HEK293 (cell line): ENCODE measurements at regions not wholly inside any gene's neighbourhood (a gene's known extent, or its start where the extent isn't known, plus 50 kb on each side); places are given as distances from the start of the nearest gene placed in this dataset.
"Not testable (repeated sequence)": the region's sequence is repeated elsewhere in the genome, so short reads cannot be mapped to it uniquely, and the experiment has no call there.

Experiments used
- CTCF ChIA-PET: fragments of 350-600 bp; formaldehyde crosslinking; extraction: SDS; loops from one replicate; lab custom pipeline; 2021; ENCODE audit warnings: antibody characterized with exemption; lab: Yijun Ruan, JAX
- POLR2A ChIA-PET: fragments of 300-600 bp; formaldehyde crosslinking; extraction: SDS; loops from one replicate; lab custom pipeline; 2020; ENCODE audit warnings: antibody characterized with exemption, inconsistent platforms; lab: Yijun Ruan, JAX
- H3K27ac ChIP-seq: fragments of 200-500 bp; sonication (Bioruptor generic); 2 replicates; pipeline ENCODE4 v1.5.1; 2014; ENCODE audit warnings: low read depth, low read length, control low read depth, inconsistent platforms; ENCODE audit errors: extremely low read depth
- H3K36me3 ChIP-seq, 2 experiments: fragments of 200-500 bp in 1 of 2; sonication (Bioruptor generic) in 1 of 2; 1 replicate in 1 of 2; 2 replicates in 1 of 2; pipeline ENCODE4 v1.5.1; 2014 to 2017; ENCODE audit warnings: inconsistent platforms in 2 of 2, low read length in 2 of 2; ENCODE audit not compliant: control insufficient read depth in 2 of 2, insufficient read depth in 1 of 2
- H3K4me1 ChIP-seq: fragments of 200-500 bp; sonication (Bioruptor generic); 2 replicates; pipeline ENCODE4 v1.5.1; 2014; ENCODE audit warnings: mild to moderate bottlenecking, low read length, inconsistent platforms; ENCODE audit not compliant: control insufficient read depth, insufficient read depth
- H3K4me3 ChIP-seq: 2 replicates; pipeline ENCODE4 v1.5.1; 2011; ENCODE audit warnings: low read depth, mild to moderate bottlenecking, control low read depth, low read length, moderate library complexity
- H3K9me3 ChIP-seq: fragments of 200-500 bp; sonication (Bioruptor generic); 2 replicates; pipeline ENCODE4 v1.5.1; 2014; ENCODE audit warnings: low read depth, low read length, inconsistent platforms; ENCODE audit not compliant: control insufficient read depth, insufficient read depth
- BCL11B ChIP-seq: fragments of 450-650 bp; formaldehyde crosslinking; IDR thresholded peaks from 2 replicates; pipeline ENCODE4 v1.5.1; 2016; ENCODE audit warnings: low read depth, missing biosample characterization, missing genetic modification characterization
- GLIS1 ChIP-seq: fragments of 450-650 bp; formaldehyde crosslinking; IDR thresholded peaks from 2 replicates; pipeline ENCODE4 v1.5.1; 2016; ENCODE audit warnings: missing biosample characterization, missing genetic modification characterization
- HOXC10 ChIP-seq: sonication (generic); formaldehyde crosslinking; IDR thresholded peaks from 2 replicates; pipeline ENCODE4 v1.8.1; 2023; ENCODE audit warnings: mild to moderate bottlenecking, missing genetic modification reagents
- MEIS1 ChIP-seq: sonication (generic); formaldehyde crosslinking; IDR thresholded peaks from 2 replicates; pipeline ENCODE4 v1.8.1; 2022; ENCODE audit warnings: missing genetic modification reagents, mild to moderate bottlenecking, borderline replicate concordance
- PRDM10 ChIP-seq: fragments of 450-650 bp; formaldehyde crosslinking; IDR thresholded peaks from 2 replicates; pipeline ENCODE4 v1.5.1; 2016; ENCODE audit warnings: missing biosample characterization, missing genetic modification characterization
- PRDM4 ChIP-seq: fragments of 450-650 bp; formaldehyde crosslinking; IDR thresholded peaks from 2 replicates; pipeline ENCODE4 v1.5.1; 2017; ENCODE audit warnings: missing biosample characterization, missing genetic modification characterization
- SETDB1 ChIP-seq: IDR thresholded peaks from one replicate; pipeline ENCODE4 v1.6.1; 2017; ENCODE audit warnings: mild to moderate bottlenecking, low read length, moderate library complexity, mixed read lengths; ENCODE audit not compliant: insufficient read length
- ZBTB1 ChIP-seq: fragments of 450-650 bp; formaldehyde crosslinking; IDR thresholded peaks from 2 replicates; pipeline ENCODE4 v1.5.1; 2016; ENCODE audit warnings: missing biosample characterization, missing genetic modification characterization
- ZBTB20 ChIP-seq: fragments of 450-650 bp; formaldehyde crosslinking; IDR thresholded peaks from 2 replicates; pipeline ENCODE4 v1.5.1; 2016; ENCODE audit warnings: missing biosample characterization, missing genetic modification characterization
- ZNF114 ChIP-seq: fragments of 450-650 bp; formaldehyde crosslinking; IDR thresholded peaks from 2 replicates; pipeline ENCODE4 v1.5.0; 2017; ENCODE audit warnings: missing biosample characterization, missing genetic modification characterization
- ZNF354C ChIP-seq: fragments of 450-650 bp; formaldehyde crosslinking; IDR thresholded peaks from 2 replicates; pipeline ENCODE4 v1.5.1; 2016; ENCODE audit warnings: missing biosample characterization, missing genetic modification characterization, low read depth, borderline replicate concordance
- ZNF521 ChIP-seq: fragments of 450-650 bp; formaldehyde crosslinking; IDR thresholded peaks from 2 replicates; pipeline ENCODE4 v1.5.1; 2017; ENCODE audit warnings: missing biosample characterization, mild to moderate bottlenecking, missing genetic modification characterization
- ZNF530 ChIP-seq: fragments of 450-650 bp; formaldehyde crosslinking; IDR thresholded peaks from 2 replicates; pipeline ENCODE4 v1.5.1; 2016; ENCODE audit warnings: low read depth, missing biosample characterization, missing genetic modification characterization
- ZNF555 ChIP-seq: fragments of 450-650 bp; formaldehyde crosslinking; conservative IDR thresholded peaks from 2 replicates; pipeline ENCODE4 v1.5.1; 2017; ENCODE audit warnings: missing biosample characterization, mild to moderate bottlenecking, missing genetic modification characterization, inconsistent platforms
- ZNF626 ChIP-seq: fragments of 450-650 bp; sonication (Bioruptor Pico); formaldehyde crosslinking; IDR thresholded peaks from 2 replicates; pipeline ENCODE4 v1.5.1; 2018; ENCODE audit warnings: missing biosample characterization, missing genetic modification characterization, inconsistent platforms
- ZNF768 ChIP-seq: fragments of 450-650 bp; formaldehyde crosslinking; IDR thresholded peaks from 2 replicates; pipeline ENCODE4 v1.5.1; 2018; ENCODE audit warnings: missing biosample characterization, mild to moderate bottlenecking, missing genetic modification characterization
- ZNF791 ChIP-seq: fragments of 450-650 bp; formaldehyde crosslinking; IDR thresholded peaks from 2 replicates; pipeline ENCODE4 v1.5.1; 2016; ENCODE audit warnings: missing biosample characterization, missing genetic modification characterization
- ZNF830 ChIP-seq: fragments of 450-650 bp; IDR thresholded peaks from 2 replicates; pipeline ENCODE4 v1.5.0; 2018; ENCODE audit warnings: missing biosample characterization, missing genetic modification characterization, low read depth, mild to moderate bottlenecking, moderate library complexity
- ZSCAN16 ChIP-seq: fragments of 450-650 bp; formaldehyde crosslinking; IDR thresholded peaks from 2 replicates; pipeline ENCODE4 v1.5.1; 2016; ENCODE audit warnings: missing biosample characterization, missing genetic modification characterization
- TF ChIP-seq, protein P1 (sequence below): fragments of 450-650 bp; formaldehyde crosslinking; IDR thresholded peaks from 2 replicates; pipeline ENCODE4 v1.5.1; 2016; ENCODE audit warnings: missing biosample characterization, missing genetic modification characterization
- TF ChIP-seq, protein P2 (sequence below): fragments of 450-650 bp; formaldehyde crosslinking; IDR thresholded peaks from 2 replicates; pipeline ENCODE4 v1.5.1; 2016; ENCODE audit warnings: missing biosample characterization, missing genetic modification characterization
- TF ChIP-seq, protein P3 (sequence below): fragments of 450-650 bp; formaldehyde crosslinking; IDR thresholded peaks from 2 replicates; pipeline ENCODE4 v1.5.1; 2016; ENCODE audit warnings: missing biosample characterization, missing genetic modification characterization, low read depth

GRCh38 chr15:95205077-95205476, 973.7 kb downstream of the MCTP2 start:
- no peak overlapping the region for H3K27ac ChIP-seq
- TF ChIP-seq ZNF530 (tag by site-specific recombination) (no peak), ZNF791 (tag by site-specific recombination) (no peak), ZNF555 (tag by site-specific recombination) (no peak), ZNF521 (tag by site-specific recombination) (no peak), HOXC10 (CRISPR knock-in tag) (no peak), ZBTB1 (no peak), PRDM10 (no peak), SETDB1 (no peak), ZNF114 (tag by site-specific recombination) (no peak), ZBTB20 (tag by site-specific recombination) (no peak), ZNF768 (tag by site-specific recombination) (no peak), MEIS1 (no peak)
- TF ChIP-seq, protein P1, sequence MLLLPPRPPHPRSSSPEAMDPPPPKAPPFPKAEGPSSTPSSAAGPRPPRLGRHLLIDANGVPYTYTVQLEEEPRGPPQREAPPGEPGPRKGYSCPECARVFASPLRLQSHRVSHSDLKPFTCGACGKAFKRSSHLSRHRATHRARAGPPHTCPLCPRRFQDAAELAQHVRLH (tag by site-specific recombination): no peak
- TF ChIP-seq, protein P2, sequence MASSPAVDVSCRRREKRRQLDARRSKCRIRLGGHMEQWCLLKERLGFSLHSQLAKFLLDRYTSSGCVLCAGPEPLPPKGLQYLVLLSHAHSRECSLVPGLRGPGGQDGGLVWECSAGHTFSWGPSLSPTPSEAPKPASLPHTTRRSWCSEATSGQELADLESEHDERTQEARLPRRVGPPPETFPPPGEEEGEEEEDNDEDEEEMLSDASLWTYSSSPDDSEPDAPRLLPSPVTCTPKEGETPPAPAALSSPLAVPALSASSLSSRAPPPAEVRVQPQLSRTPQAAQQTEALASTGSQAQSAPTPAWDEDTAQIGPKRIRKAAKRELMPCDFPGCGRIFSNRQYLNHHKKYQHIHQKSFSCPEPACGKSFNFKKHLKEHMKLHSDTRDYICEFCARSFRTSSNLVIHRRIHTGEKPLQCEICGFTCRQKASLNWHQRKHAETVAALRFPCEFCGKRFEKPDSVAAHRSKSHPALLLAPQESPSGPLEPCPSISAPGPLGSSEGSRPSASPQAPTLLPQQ (tag by site-specific recombination): no peak
- TF ChIP-seq, protein P3, sequence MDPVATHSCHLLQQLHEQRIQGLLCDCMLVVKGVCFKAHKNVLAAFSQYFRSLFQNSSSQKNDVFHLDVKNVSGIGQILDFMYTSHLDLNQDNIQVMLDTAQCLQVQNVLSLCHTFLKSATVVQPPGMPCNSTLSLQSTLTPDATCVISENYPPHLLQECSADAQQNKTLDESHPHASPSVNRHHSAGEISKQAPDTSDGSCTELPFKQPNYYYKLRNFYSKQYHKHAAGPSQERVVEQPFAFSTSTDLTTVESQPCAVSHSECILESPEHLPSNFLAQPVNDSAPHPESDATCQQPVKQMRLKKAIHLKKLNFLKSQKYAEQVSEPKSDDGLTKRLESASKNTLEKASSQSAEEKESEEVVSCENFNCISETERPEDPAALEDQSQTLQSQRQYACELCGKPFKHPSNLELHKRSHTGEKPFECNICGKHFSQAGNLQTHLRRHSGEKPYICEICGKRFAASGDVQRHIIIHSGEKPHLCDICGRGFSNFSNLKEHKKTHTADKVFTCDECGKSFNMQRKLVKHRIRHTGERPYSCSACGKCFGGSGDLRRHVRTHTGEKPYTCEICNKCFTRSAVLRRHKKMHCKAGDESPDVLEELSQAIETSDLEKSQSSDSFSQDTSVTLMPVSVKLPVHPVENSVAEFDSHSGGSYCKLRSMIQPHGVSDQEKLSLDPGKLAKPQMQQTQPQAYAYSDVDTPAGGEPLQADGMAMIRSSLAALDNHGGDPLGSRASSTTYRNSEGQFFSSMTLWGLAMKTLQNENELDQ (tag by site-specific recombination): no peak
- TF ChIP-seq, all 188 proteins: peak for 0
- Histone ChIP-seq H3K9me3 (no peaks in the 10 kb centered on the region), H3K36me3 (no peaks in the 10 kb centered on the region), H3K4me1 (no peaks in the 10 kb centered on the region), H3K4me3 (no peak overlapping the region)
- POLR2A ChIA-PET: no interaction called here
- CTCF ChIA-PET: no interaction called here

GRCh38 chr15:95205830-95206229, 974.5 kb downstream of the MCTP2 start:
- peak; percentile 56 for TF ChIP-seq SETDB1
- H3K9me3 ChIP-seq, H3K4me1 ChIP-seq, H3K4me3 ChIP-seq, CTCF ChIA-PET, H3K36me3 ChIP-seq, POLR2A ChIA-PET, H3K27ac ChIP-seq: not testable (repeated sequence)

DNA sequence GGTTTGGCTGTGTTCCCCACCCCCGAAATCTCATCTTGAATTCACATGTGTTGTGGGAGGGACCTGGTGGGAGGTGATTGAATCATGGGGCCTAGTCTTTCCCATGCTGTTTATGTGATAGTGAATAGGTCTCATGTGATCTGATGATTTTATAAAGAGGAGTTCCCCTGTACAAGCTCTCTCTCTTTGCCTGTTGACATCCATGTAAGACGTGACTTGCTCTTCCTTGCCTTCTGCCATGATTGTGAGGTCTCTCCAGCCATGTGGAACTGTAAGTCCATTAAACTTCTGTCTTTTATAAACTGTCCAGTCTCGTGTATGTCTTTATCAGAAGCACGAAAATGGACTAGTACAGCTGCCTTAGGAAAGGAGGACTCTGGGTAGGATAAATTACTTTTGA, 976.7 kb downstream of the MCTP2 start:
- Histone ChIP-seq H3K4me3 (no peak overlapping the region), H3K27ac (no peak overlapping the region), H3K4me1 (no peaks in the 10 kb centered on the region), H3K9me3 (no peaks in the 10 kb centered on the region), H3K36me3 (no peaks in the 10 kb centered on the region)
- ChIA-PET POLR2A (no interaction called here), CTCF (no interaction called here)
- no peak for TF ChIP-seq GLIS1
- no peak for TF ChIP-seq PRDM4 (tag by site-specific recombination)
- no peak for TF ChIP-seq ZNF830 (tag by site-specific recombination)
- TF ChIP-seq ZSCAN16 (tag by site-specific recombination): no peak
- TF ChIP-seq ZNF626 (tag by site-specific recombination): no peak
- no peak for TF ChIP-seq ZNF354C (tag by site-specific recombination)
- no peak for TF ChIP-seq BCL11B (tag by site-specific recombination)
